SK-N-SH (cell line): ENCODE measurements at regions not wholly inside any gene's neighbourhood (a gene's known extent, or its start where the extent isn't known, plus 50 kb on each side); places are given as distances from the start of the nearest gene placed in this dataset.

Source experiments
- CTCF ChIA-PET: fragments of 300-600, 350-600 bp; formaldehyde crosslinking; extraction: SDS; loops from one replicate; lab custom pipeline; 2021; lab: Yijun Ruan, JAX
- POLR2A ChIA-PET: fragments of 350-600 bp; sonication (Branson Sonifier 250); formaldehyde crosslinking; extraction: SDS; loops from one replicate; lab custom pipeline; 2020; ENCODE audit warnings: antibody characterized with exemption, inconsistent platforms; lab: Yijun Ruan, JAX
- DNase-seq: peaks from one replicate; pipeline ENCODE4 v3.0.0; 2012
- H2AFZ ChIP-seq: fragments of 200-600 bp; sonication (generic); 2 replicates; pipeline ENCODE4 v1.8.1; 2016; ENCODE audit warnings: antibody characterized with exemption, mild to moderate bottlenecking, low read depth
- H3F3A ChIP-seq: fragments of 200-600 bp; sonication (generic); replicated peaks from 2 replicates; pipeline ENCODE3; 2016; ENCODE audit warnings: antibody characterized with exemption, mild to moderate bottlenecking; ENCODE audit not compliant: insufficient read depth
- H3K27ac ChIP-seq, 2 experiments: fragments of 200-500 bp in 1 of 2; fragments of 200-600 bp in 1 of 2; sonication (Bioruptor generic) in 1 of 2; sonication (generic), shearing (Covaris generic) in 1 of 2; 2 replicates each; pipeline versions ENCODE4 v1.5.1 to v1.6.1; 2014 to 2016; ENCODE audit warnings: low read depth in 2 of 2, inconsistent platforms in 1 of 2, low read length in 1 of 2, mild to moderate bottlenecking in 1 of 2, mixed read lengths in 1 of 2
- H3K27me3 ChIP-seq: fragments of 200-600 bp; sonication (generic), shearing (Covaris generic); 2 replicates; pipeline ENCODE4 v1.6.1; 2016; ENCODE audit warnings: mixed run types; ENCODE audit not compliant: insufficient read depth
- H3K36me3 ChIP-seq, 2 experiments: fragments of 200-500 bp in 1 of 2; fragments of 200-600 bp in 1 of 2; sonication (Bioruptor generic) in 1 of 2; sonication (generic) in 1 of 2; replicated peaks in 1 of 2; 2 replicates each; pipeline versions ENCODE3 to v1.5.1; 2014 to 2016; ENCODE audit warnings: low read length in 1 of 2, mild to moderate bottlenecking in 1 of 2; ENCODE audit not compliant: insufficient read depth in 2 of 2, control insufficient read depth in 1 of 2
- H3K4me1 ChIP-seq, 2 experiments: fragments of 200-500 bp in 1 of 2; fragments of 200-600 bp in 1 of 2; sonication (Bioruptor generic) in 1 of 2; sonication (generic), shearing (Covaris generic) in 1 of 2; 2 replicates each; pipeline versions ENCODE4 v1.5.1 to v1.6.1; 2014 to 2016; ENCODE audit warnings: low read depth in 1 of 2, low read length in 1 of 2, mixed run types in 1 of 2; ENCODE audit not compliant: insufficient read depth in 2 of 2, control insufficient read depth in 1 of 2
- H3K4me2 ChIP-seq: fragments of 200-600 bp; sonication (generic), shearing (Covaris generic); 2 replicates; pipeline ENCODE4 v1.6.1; 2017; ENCODE audit warnings: mixed run types
- H3K4me3 ChIP-seq, 2 experiments: fragments of 200-500 bp in 1 of 2; fragments of 200-600 bp in 1 of 2; sonication (Bioruptor generic) in 1 of 2; sonication (generic), shearing (Covaris generic) in 1 of 2; 2 replicates each; pipeline versions ENCODE4 v1.5.1 to v1.8.1; 2014 to 2016; ENCODE audit warnings: low read depth in 2 of 2, inconsistent platforms in 1 of 2, low read length in 1 of 2, mild to moderate bottlenecking in 1 of 2, mixed read lengths in 1 of 2, moderate library complexity in 1 of 2
- H3K79me2 ChIP-seq: fragments of 200-600 bp; sonication (generic); 2 replicates; pipeline ENCODE4 v1.8.1; 2017; ENCODE audit warnings: mild to moderate bottlenecking; ENCODE audit not compliant: insufficient read depth
- H3K9ac ChIP-seq: fragments of 200-600 bp; sonication (generic); 2 replicates; pipeline ENCODE4 v1.6.1; 2017; ENCODE audit warnings: mixed run types
- H3K9me2 ChIP-seq: fragments of 200-600 bp; sonication (generic); 2 replicates; pipeline ENCODE4 v1.6.1; 2017; ENCODE audit warnings: mixed run types
- H3K9me3 ChIP-seq: fragments of 200-600 bp; sonication (generic); 2 replicates; pipeline ENCODE4 v1.6.1; 2017; ENCODE audit warnings: mixed run types, mild to moderate bottlenecking, moderate library complexity
- H4K20me1 ChIP-seq: fragments of 200-600 bp; sonication (generic); 2 replicates; pipeline ENCODE4 v1.6.1; 2017; ENCODE audit warnings: mild to moderate bottlenecking, mixed run types; ENCODE audit not compliant: insufficient read depth
- FOSL2 ChIP-seq: IDR thresholded peaks from 2 replicates; pipeline ENCODE4 v1.4.0; 2012; ENCODE audit warnings: low read depth, mild to moderate bottlenecking, moderate library complexity, borderline replicate concordance
- FOXM1 ChIP-seq: IDR thresholded peaks from 2 replicates; pipeline ENCODE4 v1.4.0; 2012; ENCODE audit warnings: low read depth, mild to moderate bottlenecking
- NRF1 ChIP-seq: IDR thresholded peaks from 2 replicates; pipeline ENCODE4 v1.6.1; 2012; ENCODE audit warnings: low read depth, mild to moderate bottlenecking, low read length
- POLR2AphosphoS5 ChIP-seq: IDR thresholded peaks from 2 replicates; pipeline ENCODE4 v1.6.1; 2012; ENCODE audit warnings: low read depth, low read length
- RCOR1 ChIP-seq: fragments of 150-350 bp; IDR thresholded peaks from 2 replicates; pipeline ENCODE4 v1.6.1; 2017; ENCODE audit warnings: antibody characterized with exemption, low read length
- SMC3 ChIP-seq: IDR thresholded peaks from 2 replicates; pipeline ENCODE4 v1.6.1; 2012; ENCODE audit warnings: low read depth, low read length, improper control_type of control experiment
- TAF1 ChIP-seq: IDR thresholded peaks from 2 replicates; pipeline ENCODE4 v1.6.1; 2012; ENCODE audit warnings: low read depth, mild to moderate bottlenecking, low read length, moderate library complexity, borderline replicate concordance
- TCF12 ChIP-seq: IDR thresholded peaks from 2 replicates; pipeline ENCODE4 v1.4.0; 2012
- TEAD4 ChIP-seq: IDR thresholded peaks from 2 replicates; pipeline ENCODE4 v1.4.0; 2012; ENCODE audit warnings: mild to moderate bottlenecking, borderline replicate concordance; ENCODE audit not compliant: insufficient read depth
- USF1 ChIP-seq: IDR thresholded peaks from 2 replicates; pipeline ENCODE4 v1.4.0; 2012; ENCODE audit warnings: low read depth, borderline replicate concordance
- WGBS: methylation state at CpG from one replicate; pipeline ENCODE4 v1.1.6; 2017; ENCODE audit warnings: low lambda C conversion rate; 5-methylcytosine and 5-hydroxymethylcytosine counted together

- TF ChIP-seq SMC3 (no peak), TEAD4 (no peak), TAF1 (no peak), POLR2AphosphoS5 (no peak), FOXM1 (no peak), USF1 (no peak), NRF1 (no peak)
These were observed 68.0 kb upstream of the RIOK3 start (continued) for GRCh38 chr18:23384778-23385736.

- no peak for DNase-seq
- Histone ChIP-seq H3K9me3 (no peaks in the 10 kb centered on the region), H3K79me2 (no peaks in the 10 kb centered on the region), H3K36me3 (no peaks in the 10 kb centered on the region), H3K4me2 (no peak overlapping the region), H3K9ac (no peak overlapping the region), H4K20me1 (no peaks in the 10 kb centered on the region), H3K4me3 (no peak overlapping the region), H3F3A (peaks cover 8% of the 10 kb centered on the region), H3K4me1 (no peaks in the 10 kb centered on the region), H2AFZ (no peak overlapping the region), H3K9me2 (no peaks in the 10 kb centered on the region), H3K27me3 (no peaks in the 10 kb centered on the region), H3K27ac (no peak overlapping the region)
- no peak for TF ChIP-seq TAF1
- TF ChIP-seq TCF12, result no peak
- WGBS, result 86% methylated on average over 3 of the region's 3 CpGs
- POLR2A ChIA-PET, result no interaction called here
- CTCF ChIA-PET, result interaction anchor here (1.3 kb wide), 1 partner anchor 30 kb away, joined by 3 read pairs; no protein-coding TSS in a partner anchor
These were observed 66.8 kb upstream of the RIOK3 start for GRCh38 chr18:23386317-23386716.

GRCh38 chr18:23387265-23387664, 65.8 kb upstream of the RIOK3 start:
- POLR2A ChIA-PET, result no interaction called here
- Histone ChIP-seq H3K9me3 (no peaks in the 10 kb centered on the region), H3K4me1 (no peaks in the 10 kb centered on the region), H2AFZ (no peak overlapping the region), H3K27ac (no peak overlapping the region), H3K79me2 (no peaks in the 10 kb centered on the region), H3K4me2 (no peak overlapping the region), H3K9ac (no peak overlapping the region), H3F3A (peaks cover 8% of the 10 kb centered on the region), H3K9me2 (no peaks in the 10 kb centered on the region), H3K4me3 (no peak overlapping the region), H3K27me3 (no peaks in the 10 kb centered on the region), H4K20me1 (no peaks in the 10 kb centered on the region), H3K36me3 (no peaks in the 10 kb centered on the region)
- 88% methylated on average over 4 of the region's 4 CpGs for WGBS
- DNase-seq, result no peak
- CTCF ChIA-PET, result interaction anchor here (1.0 to 1.6 kb wide), 4 partner anchors 24 to 588 kb away, joined by 3 to 7 read pairs (median 4); no protein-coding TSS in a partner anchor
- TF ChIP-seq FOSL2 (no peak), RCOR1 (no peak)
